Liver (tissue), 8 donors: ENCODE measurements at regions not wholly inside any gene's neighbourhood (a gene's known extent, or its start where the extent isn't known, plus 50 kb on each side); places are given as distances from the start of the nearest gene placed in this dataset.

Experiments
- DNase-seq: peaks from one replicate; pipeline ENCODE4 v3.0.0-alpha.2; 2017; ENCODE audit warnings: low spot score
- H3K27ac ChIP-seq, 2 donors: one replicate each; pipeline ENCODE4 v1.7.0; 2013; ENCODE audit warnings: inconsistent platforms in 2 of 2, low read length in 2 of 2, control low read depth in 1 of 2, low read depth in 1 of 2, mild to moderate bottlenecking in 1 of 2
- H3K27me3 ChIP-seq, 4 donors: one replicate each; pipeline versions ENCODE4 v1.6.1 to v1.7.0; 2013; ENCODE audit warnings: low read length in 3 of 4, inconsistent platforms in 1 of 4, mild to moderate bottlenecking in 1 of 4, moderate library complexity in 1 of 4; ENCODE audit not compliant: control insufficient read depth in 4 of 4, insufficient read depth in 4 of 4
- H3K36me3 ChIP-seq, 4 donors: one replicate each; pipeline versions ENCODE4 v1.6.1 to v1.7.0; 2013; ENCODE audit warnings: low read length in 3 of 4, mild to moderate bottlenecking in 3 of 4, low read depth in 1 of 4, moderate library complexity in 1 of 4; ENCODE audit not compliant: control insufficient read depth in 4 of 4, insufficient read depth in 3 of 4
- H3K4me1 ChIP-seq, 4 donors: one replicate each; pipeline versions ENCODE4 v1.6.1 to v1.7.0; 2013; ENCODE audit warnings: low read length in 3 of 4, mild to moderate bottlenecking in 3 of 4, moderate library complexity in 1 of 4; ENCODE audit not compliant: control insufficient read depth in 4 of 4, insufficient read depth in 4 of 4
- H3K4me3 ChIP-seq, 3 donors: one replicate each; pipeline versions ENCODE4 v1.6.1 to v1.7.0; 2013; ENCODE audit warnings: low read length in 3 of 3, control low read depth in 1 of 3, low read depth in 1 of 3, mild to moderate bottlenecking in 1 of 3
- H3K9ac ChIP-seq, 2 donors: one replicate each; pipeline ENCODE4 v1.7.0; 2013; ENCODE audit warnings: low read length in 2 of 2, mild to moderate bottlenecking in 2 of 2, moderate library complexity in 2 of 2, control low read depth in 1 of 2, low read depth in 1 of 2
- H3K9me3 ChIP-seq, 4 donors: one replicate each; pipeline versions ENCODE4 v1.6.1 to v1.7.0; 2013; ENCODE audit warnings: low read length in 3 of 4; ENCODE audit not compliant: control insufficient read depth in 4 of 4
- EGR1 ChIP-seq, 2 donors: IDR thresholded peaks; 2 replicates each; pipeline ENCODE4 v1.6.1; 2016 to 2018; ENCODE audit warnings: antibody characterized with exemption in 2 of 2, low read depth in 2 of 2
- FOXA1 ChIP-seq: IDR thresholded peaks from 2 replicates; pipeline ENCODE4 v1.6.1; 2016; ENCODE audit warnings: antibody characterized with exemption
- FOXA2 ChIP-seq: IDR thresholded peaks from 2 replicates; pipeline ENCODE4 v1.6.1; 2016; ENCODE audit warnings: antibody characterized with exemption
- GABPA ChIP-seq, 2 donors: IDR thresholded peaks in 1 of 2; conservative IDR thresholded peaks in 1 of 2; 2 replicates each; pipeline ENCODE4 v1.6.1; 2016; ENCODE audit warnings: antibody characterized with exemption in 2 of 2, mild to moderate bottlenecking in 1 of 2, moderate library complexity in 1 of 2
- HNF4G ChIP-seq: IDR thresholded peaks from 2 replicates; pipeline ENCODE4 v1.6.1; 2016; ENCODE audit warnings: antibody characterized with exemption
- NR2F2 ChIP-seq: IDR thresholded peaks from 2 replicates; pipeline ENCODE4 v1.6.1; 2016; ENCODE audit warnings: antibody characterized with exemption
- RAD21 ChIP-seq, 2 donors: IDR thresholded peaks; 2 replicates each; pipeline ENCODE4 v1.6.1; 2016; ENCODE audit warnings: antibody characterized with exemption in 2 of 2, mild to moderate bottlenecking in 2 of 2
- RXRA ChIP-seq, 2 donors: IDR thresholded peaks; 2 replicates each; pipeline ENCODE4 v1.6.1; 2017 to 2018; ENCODE audit warnings: antibody characterized with exemption in 2 of 2, mild to moderate bottlenecking in 1 of 2
- SP1 ChIP-seq: IDR thresholded peaks from 2 replicates; pipeline ENCODE4 v1.6.1; 2018; ENCODE audit warnings: antibody characterized with exemption, mild to moderate bottlenecking
- TAF1 ChIP-seq: conservative IDR thresholded peaks from 2 replicates; pipeline ENCODE4 v1.6.1; 2016; ENCODE audit warnings: antibody characterized with exemption, mild to moderate bottlenecking
- YY1 ChIP-seq: IDR thresholded peaks from 2 replicates; pipeline ENCODE4 v1.6.1; 2016; ENCODE audit warnings: antibody characterized with exemption, mild to moderate bottlenecking
- WGBS: extraction: QIAGEN DNeasy Blood & Tissue Kit; methylation state at CpG from one replicate; pipeline ENCODE4 v1.1.7; 2013; 5-methylcytosine and 5-hydroxymethylcytosine counted together
- TF ChIP-seq, protein P1 (sequence below): IDR thresholded peaks from 2 replicates; pipeline ENCODE4 v1.6.1; 2016; ENCODE audit warnings: antibody characterized with exemption, mild to moderate bottlenecking
- TF ChIP-seq, protein P2 (sequence below): IDR thresholded peaks from 2 replicates; pipeline ENCODE4 v1.6.1; 2016; ENCODE audit warnings: antibody characterized with exemption
- TF ChIP-seq, protein P3 (sequence below): fragments of 150-350 bp; IDR thresholded peaks from 2 replicates; pipeline ENCODE4 v1.5.1; 2017; ENCODE audit warnings: improper control_type of control experiment, low read depth, low read length; ENCODE audit not compliant: missing input control
- TF ChIP-seq, protein P4 (sequence below): IDR thresholded peaks from 2 replicates; pipeline ENCODE4 v1.6.1; 2016; ENCODE audit warnings: antibody characterized with exemption
- TF ChIP-seq, protein P5 (sequence below): IDR thresholded peaks from 2 replicates; pipeline ENCODE4 v1.6.1; 2016; ENCODE audit warnings: antibody characterized with exemption
- donor health status: healthy.
- donor health status: healthy.
- donor health status: healthy.
- donor health status: healthy.
- donor health status: healthy.

DNA sequence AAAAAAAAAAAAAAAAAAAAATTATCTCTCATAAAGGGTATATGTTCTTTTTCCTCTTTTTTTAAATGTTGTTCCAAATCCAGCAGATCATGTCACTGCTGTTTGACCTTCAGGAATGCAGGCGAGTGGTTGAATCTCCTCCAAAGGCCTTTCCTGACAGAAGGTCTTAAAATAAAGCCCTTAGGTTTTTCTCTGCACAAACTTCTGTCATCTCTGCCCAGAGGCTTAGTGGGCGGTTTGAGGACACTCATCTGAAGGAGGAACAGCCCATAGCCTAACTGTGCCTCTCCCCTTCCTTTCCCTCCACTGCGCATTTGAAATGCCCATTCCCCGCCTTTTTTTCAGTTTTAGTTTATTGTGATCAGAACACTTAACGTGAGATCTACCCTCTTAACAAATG lies 270.2 kb downstream of the TMEM114 start:
- WGBS = 66% methylated on average over 5 of the region's 5 CpGs
- no peak overlapping the region for H3K9ac ChIP-seq
- DNase-seq = no peak
- H3K4me1 ChIP-seq = no peaks in the 10 kb centered on the region
- no peaks in the 10 kb centered on the region for H3K9me3 ChIP-seq
- no peak for TF ChIP-seq SP1
- TF ChIP-seq RAD21 (IDR thresholded peaks at IDR 0.05) = no peak
- TF ChIP-seq YY1 = no peak
- TF ChIP-seq, protein P1, sequence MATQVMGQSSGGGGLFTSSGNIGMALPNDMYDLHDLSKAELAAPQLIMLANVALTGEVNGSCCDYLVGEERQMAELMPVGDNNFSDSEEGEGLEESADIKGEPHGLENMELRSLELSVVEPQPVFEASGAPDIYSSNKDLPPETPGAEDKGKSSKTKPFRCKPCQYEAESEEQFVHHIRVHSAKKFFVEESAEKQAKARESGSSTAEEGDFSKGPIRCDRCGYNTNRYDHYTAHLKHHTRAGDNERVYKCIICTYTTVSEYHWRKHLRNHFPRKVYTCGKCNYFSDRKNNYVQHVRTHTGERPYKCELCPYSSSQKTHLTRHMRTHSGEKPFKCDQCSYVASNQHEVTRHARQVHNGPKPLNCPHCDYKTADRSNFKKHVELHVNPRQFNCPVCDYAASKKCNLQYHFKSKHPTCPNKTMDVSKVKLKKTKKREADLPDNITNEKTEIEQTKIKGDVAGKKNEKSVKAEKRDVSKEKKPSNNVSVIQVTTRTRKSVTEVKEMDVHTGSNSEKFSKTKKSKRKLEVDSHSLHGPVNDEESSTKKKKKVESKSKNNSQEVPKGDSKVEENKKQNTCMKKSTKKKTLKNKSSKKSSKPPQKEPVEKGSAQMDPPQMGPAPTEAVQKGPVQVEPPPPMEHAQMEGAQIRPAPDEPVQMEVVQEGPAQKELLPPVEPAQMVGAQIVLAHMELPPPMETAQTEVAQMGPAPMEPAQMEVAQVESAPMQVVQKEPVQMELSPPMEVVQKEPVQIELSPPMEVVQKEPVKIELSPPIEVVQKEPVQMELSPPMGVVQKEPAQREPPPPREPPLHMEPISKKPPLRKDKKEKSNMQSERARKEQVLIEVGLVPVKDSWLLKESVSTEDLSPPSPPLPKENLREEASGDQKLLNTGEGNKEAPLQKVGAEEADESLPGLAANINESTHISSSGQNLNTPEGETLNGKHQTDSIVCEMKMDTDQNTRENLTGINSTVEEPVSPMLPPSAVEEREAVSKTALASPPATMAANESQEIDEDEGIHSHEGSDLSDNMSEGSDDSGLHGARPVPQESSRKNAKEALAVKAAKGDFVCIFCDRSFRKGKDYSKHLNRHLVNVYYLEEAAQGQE = no peak
- no peak for TF ChIP-seq FOXA2
- TF ChIP-seq, protein P2, sequence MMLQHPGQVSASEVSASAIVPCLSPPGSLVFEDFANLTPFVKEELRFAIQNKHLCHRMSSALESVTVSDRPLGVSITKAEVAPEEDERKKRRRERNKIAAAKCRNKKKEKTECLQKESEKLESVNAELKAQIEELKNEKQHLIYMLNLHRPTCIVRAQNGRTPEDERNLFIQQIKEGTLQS = no peak
- TF ChIP-seq HNF4G = no peak
- no peak for TF ChIP-seq FOXA1
- TF ChIP-seq, protein P3, sequence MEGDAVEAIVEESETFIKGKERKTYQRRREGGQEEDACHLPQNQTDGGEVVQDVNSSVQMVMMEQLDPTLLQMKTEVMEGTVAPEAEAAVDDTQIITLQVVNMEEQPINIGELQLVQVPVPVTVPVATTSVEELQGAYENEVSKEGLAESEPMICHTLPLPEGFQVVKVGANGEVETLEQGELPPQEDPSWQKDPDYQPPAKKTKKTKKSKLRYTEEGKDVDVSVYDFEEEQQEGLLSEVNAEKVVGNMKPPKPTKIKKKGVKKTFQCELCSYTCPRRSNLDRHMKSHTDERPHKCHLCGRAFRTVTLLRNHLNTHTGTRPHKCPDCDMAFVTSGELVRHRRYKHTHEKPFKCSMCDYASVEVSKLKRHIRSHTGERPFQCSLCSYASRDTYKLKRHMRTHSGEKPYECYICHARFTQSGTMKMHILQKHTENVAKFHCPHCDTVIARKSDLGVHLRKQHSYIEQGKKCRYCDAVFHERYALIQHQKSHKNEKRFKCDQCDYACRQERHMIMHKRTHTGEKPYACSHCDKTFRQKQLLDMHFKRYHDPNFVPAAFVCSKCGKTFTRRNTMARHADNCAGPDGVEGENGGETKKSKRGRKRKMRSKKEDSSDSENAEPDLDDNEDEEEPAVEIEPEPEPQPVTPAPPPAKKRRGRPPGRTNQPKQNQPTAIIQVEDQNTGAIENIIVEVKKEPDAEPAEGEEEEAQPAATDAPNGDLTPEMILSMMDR = no peak
- TF ChIP-seq, protein P4, sequence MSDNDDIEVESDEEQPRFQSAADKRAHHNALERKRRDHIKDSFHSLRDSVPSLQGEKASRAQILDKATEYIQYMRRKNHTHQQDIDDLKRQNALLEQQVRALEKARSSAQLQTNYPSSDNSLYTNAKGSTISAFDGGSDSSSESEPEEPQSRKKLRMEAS = no peak
- H3K27ac ChIP-seq = no peak overlapping the region
- no peaks in the 10 kb centered on the region for H3K27me3 ChIP-seq
- no peaks in the 10 kb centered on the region for H3K36me3 ChIP-seq
- H3K4me3 ChIP-seq = no peak overlapping the region

DNA sequence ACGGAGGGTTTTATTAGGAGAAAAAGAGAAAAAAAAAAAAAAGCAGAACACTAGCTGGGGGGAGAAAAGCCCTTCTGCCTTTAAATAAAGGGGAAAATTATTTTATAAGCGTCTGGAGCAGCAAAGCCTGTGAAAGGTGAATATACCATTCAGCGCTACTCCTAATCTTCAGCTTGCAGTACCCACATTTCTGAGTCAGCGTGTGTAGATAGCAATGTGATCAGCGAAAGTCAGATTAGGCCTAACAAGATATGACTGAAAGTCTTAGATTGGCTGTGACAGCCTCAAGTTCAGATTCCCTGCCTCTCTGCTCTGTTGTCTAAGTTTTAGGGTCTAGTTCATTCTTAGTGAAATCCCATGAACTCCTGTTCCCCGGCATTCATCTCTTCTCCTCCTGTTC lies 279.5 kb downstream of the TMEM114 start:
- WGBS = 67% methylated on average over 6 of the region's 6 CpGs
- no peaks in the 10 kb centered on the region for H3K4me1 ChIP-seq
- H3K9ac ChIP-seq = no peak overlapping the region
- no peak for TF ChIP-seq SP1
- no peak for TF ChIP-seq GABPA (IDR thresholded peaks at IDR 0.05 in 1 of 2, conservative IDR thresholded peaks at IDR 0.05 in 1 of 2)
- TF ChIP-seq NR2F2 = no peak
- TF ChIP-seq, protein P2 = no peak
- no peak for TF ChIP-seq YY1
- TF ChIP-seq TAF1 = no peak
- TF ChIP-seq, protein P3 = no peak
- no peak for TF ChIP-seq HNF4G
- TF ChIP-seq, protein P1 = no peak
- no peak for TF ChIP-seq EGR1 (IDR thresholded peaks at IDR 0.05; ENCODE audit: low read depth in 2 of 2)
- no peak for TF ChIP-seq RXRA (IDR thresholded peaks at IDR 0.05)
- TF ChIP-seq, protein P5, sequence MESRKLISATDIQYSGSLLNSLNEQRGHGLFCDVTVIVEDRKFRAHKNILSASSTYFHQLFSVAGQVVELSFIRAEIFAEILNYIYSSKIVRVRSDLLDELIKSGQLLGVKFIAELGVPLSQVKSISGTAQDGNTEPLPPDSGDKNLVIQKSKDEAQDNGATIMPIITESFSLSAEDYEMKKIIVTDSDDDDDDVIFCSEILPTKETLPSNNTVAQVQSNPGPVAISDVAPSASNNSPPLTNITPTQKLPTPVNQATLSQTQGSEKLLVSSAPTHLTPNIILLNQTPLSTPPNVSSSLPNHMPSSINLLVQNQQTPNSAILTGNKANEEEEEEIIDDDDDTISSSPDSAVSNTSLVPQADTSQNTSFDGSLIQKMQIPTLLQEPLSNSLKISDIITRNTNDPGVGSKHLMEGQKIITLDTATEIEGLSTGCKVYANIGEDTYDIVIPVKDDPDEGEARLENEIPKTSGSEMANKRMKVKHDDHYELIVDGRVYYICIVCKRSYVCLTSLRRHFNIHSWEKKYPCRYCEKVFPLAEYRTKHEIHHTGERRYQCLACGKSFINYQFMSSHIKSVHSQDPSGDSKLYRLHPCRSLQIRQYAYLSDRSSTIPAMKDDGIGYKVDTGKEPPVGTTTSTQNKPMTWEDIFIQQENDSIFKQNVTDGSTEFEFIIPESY = no peak
- no peak for TF ChIP-seq FOXA1
- H3K9me3 ChIP-seq = peaks cover 0 to 7% (median 0%) of the 10 kb centered on the region in 4 donors
- no peak for DNase-seq
- no peaks in the 10 kb centered on the region for H3K27me3 ChIP-seq
- no peak overlapping the region for H3K4me3 ChIP-seq
- H3K27ac ChIP-seq = no peak overlapping the region
- H3K36me3 ChIP-seq = no peaks in the 10 kb centered on the region
